GM12872 (cell line): ENCODE measurements at regions not wholly inside any gene's neighbourhood (a gene's known extent, or its start where the extent isn't known, plus 50 kb on each side); places are given as distances from the start of the nearest gene placed in this dataset.

Experiments used
- TF ChIP-seq, protein P1 (sequence below): IDR thresholded peaks from 3 replicates; pipeline ENCODE4 v1.5.1; 2011; ENCODE audit warnings: low read depth, mild to moderate bottlenecking, low read length, moderate library complexity; ENCODE audit not compliant: insufficient read depth

DNA sequence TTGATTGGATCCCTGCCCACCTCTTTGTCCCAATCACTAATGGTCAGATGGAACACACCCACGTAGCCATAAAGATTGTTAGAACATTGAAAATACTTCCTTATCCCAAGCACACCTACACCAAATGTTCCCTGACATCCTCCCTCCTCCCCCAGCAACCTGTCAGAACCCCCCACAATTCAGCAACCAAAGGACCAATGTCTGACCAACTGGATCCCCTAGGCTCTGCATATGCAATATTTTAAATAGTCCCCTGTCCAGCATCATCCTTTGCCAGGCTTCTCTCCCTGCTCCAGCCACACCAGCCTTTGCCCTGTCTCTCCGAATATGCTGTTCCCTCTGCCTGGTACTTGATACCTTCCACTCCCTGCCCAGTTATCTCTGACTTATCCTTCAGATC lies 54.9 kb upstream of the CES5A start:
- TF ChIP-seq, protein P1, sequence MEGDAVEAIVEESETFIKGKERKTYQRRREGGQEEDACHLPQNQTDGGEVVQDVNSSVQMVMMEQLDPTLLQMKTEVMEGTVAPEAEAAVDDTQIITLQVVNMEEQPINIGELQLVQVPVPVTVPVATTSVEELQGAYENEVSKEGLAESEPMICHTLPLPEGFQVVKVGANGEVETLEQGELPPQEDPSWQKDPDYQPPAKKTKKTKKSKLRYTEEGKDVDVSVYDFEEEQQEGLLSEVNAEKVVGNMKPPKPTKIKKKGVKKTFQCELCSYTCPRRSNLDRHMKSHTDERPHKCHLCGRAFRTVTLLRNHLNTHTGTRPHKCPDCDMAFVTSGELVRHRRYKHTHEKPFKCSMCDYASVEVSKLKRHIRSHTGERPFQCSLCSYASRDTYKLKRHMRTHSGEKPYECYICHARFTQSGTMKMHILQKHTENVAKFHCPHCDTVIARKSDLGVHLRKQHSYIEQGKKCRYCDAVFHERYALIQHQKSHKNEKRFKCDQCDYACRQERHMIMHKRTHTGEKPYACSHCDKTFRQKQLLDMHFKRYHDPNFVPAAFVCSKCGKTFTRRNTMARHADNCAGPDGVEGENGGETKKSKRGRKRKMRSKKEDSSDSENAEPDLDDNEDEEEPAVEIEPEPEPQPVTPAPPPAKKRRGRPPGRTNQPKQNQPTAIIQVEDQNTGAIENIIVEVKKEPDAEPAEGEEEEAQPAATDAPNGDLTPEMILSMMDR, result no peak

DNA sequence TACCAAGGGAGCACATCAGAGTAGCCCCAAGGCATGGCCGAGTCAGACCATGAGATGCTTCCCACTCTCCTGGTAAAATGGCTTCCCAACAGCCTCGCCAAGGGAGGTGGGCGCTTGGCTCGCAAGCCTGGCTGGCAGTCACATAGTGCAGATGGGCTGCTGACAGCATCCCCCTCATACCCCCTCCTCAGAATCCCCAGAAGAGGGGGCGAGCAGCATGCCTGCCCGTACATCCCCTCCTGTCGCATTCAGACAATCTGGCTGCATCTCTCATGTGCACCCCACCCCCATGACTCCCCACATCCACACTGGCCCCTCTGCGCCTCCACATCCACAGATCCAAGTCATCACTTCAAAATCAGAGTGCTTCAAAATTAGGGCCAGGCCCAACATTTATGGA lies 54.0 kb upstream of the CES5A start:
- TF ChIP-seq, protein P1, result no peak

GRCh38 chr16:55925242-55925641 lies 50.1 kb upstream of the CES5A start:
- TF ChIP-seq, protein P1, result no peak
